SK-N-SH (cell line): ENCODE measurements at regions not wholly inside any gene's neighbourhood (a gene's known extent, or its start where the extent isn't known, plus 50 kb on each side); places are given as distances from the start of the nearest gene placed in this dataset.

Experiments
- CTCF ChIA-PET: fragments of 300-600, 350-600 bp; formaldehyde crosslinking; extraction: SDS; loops from one replicate; lab custom pipeline; 2021; lab: Yijun Ruan, JAX
- POLR2A ChIA-PET: fragments of 350-600 bp; sonication (Branson Sonifier 250); formaldehyde crosslinking; extraction: SDS; loops from one replicate; lab custom pipeline; 2020; ENCODE audit warnings: antibody characterized with exemption, inconsistent platforms; lab: Yijun Ruan, JAX
- DNase-seq: peaks from one replicate; pipeline ENCODE4 v3.0.0; 2012
- H2AFZ ChIP-seq: fragments of 200-600 bp; sonication (generic); 2 replicates; pipeline ENCODE4 v1.8.1; 2016; ENCODE audit warnings: antibody characterized with exemption, mild to moderate bottlenecking, low read depth
- H3F3A ChIP-seq: fragments of 200-600 bp; sonication (generic); replicated peaks from 2 replicates; pipeline ENCODE3; 2016; ENCODE audit warnings: antibody characterized with exemption, mild to moderate bottlenecking; ENCODE audit not compliant: insufficient read depth
- H3K27ac ChIP-seq, 2 experiments: fragments of 200-500 bp in 1 of 2; fragments of 200-600 bp in 1 of 2; sonication (Bioruptor generic) in 1 of 2; sonication (generic), shearing (Covaris generic) in 1 of 2; 2 replicates each; pipeline versions ENCODE4 v1.5.1 to v1.6.1; 2014 to 2016; ENCODE audit warnings: low read depth in 2 of 2, inconsistent platforms in 1 of 2, low read length in 1 of 2, mild to moderate bottlenecking in 1 of 2, mixed read lengths in 1 of 2
- H3K27me3 ChIP-seq: fragments of 200-600 bp; sonication (generic), shearing (Covaris generic); 2 replicates; pipeline ENCODE4 v1.6.1; 2016; ENCODE audit warnings: mixed run types; ENCODE audit not compliant: insufficient read depth
- H3K36me3 ChIP-seq, 2 experiments: fragments of 200-500 bp in 1 of 2; fragments of 200-600 bp in 1 of 2; sonication (Bioruptor generic) in 1 of 2; sonication (generic) in 1 of 2; replicated peaks in 1 of 2; 2 replicates each; pipeline versions ENCODE3 to v1.5.1; 2014 to 2016; ENCODE audit warnings: low read length in 1 of 2, mild to moderate bottlenecking in 1 of 2; ENCODE audit not compliant: insufficient read depth in 2 of 2, control insufficient read depth in 1 of 2
- H3K4me1 ChIP-seq, 2 experiments: fragments of 200-500 bp in 1 of 2; fragments of 200-600 bp in 1 of 2; sonication (Bioruptor generic) in 1 of 2; sonication (generic), shearing (Covaris generic) in 1 of 2; 2 replicates each; pipeline versions ENCODE4 v1.5.1 to v1.6.1; 2014 to 2016; ENCODE audit warnings: low read depth in 1 of 2, low read length in 1 of 2, mixed run types in 1 of 2; ENCODE audit not compliant: insufficient read depth in 2 of 2, control insufficient read depth in 1 of 2
- H3K4me2 ChIP-seq: fragments of 200-600 bp; sonication (generic), shearing (Covaris generic); 2 replicates; pipeline ENCODE4 v1.6.1; 2017; ENCODE audit warnings: mixed run types
- H3K4me3 ChIP-seq, 2 experiments: fragments of 200-500 bp in 1 of 2; fragments of 200-600 bp in 1 of 2; sonication (Bioruptor generic) in 1 of 2; sonication (generic), shearing (Covaris generic) in 1 of 2; 2 replicates each; pipeline versions ENCODE4 v1.5.1 to v1.8.1; 2014 to 2016; ENCODE audit warnings: low read depth in 2 of 2, inconsistent platforms in 1 of 2, low read length in 1 of 2, mild to moderate bottlenecking in 1 of 2, mixed read lengths in 1 of 2, moderate library complexity in 1 of 2
- H3K79me2 ChIP-seq: fragments of 200-600 bp; sonication (generic); 2 replicates; pipeline ENCODE4 v1.8.1; 2017; ENCODE audit warnings: mild to moderate bottlenecking; ENCODE audit not compliant: insufficient read depth
- H3K9ac ChIP-seq: fragments of 200-600 bp; sonication (generic); 2 replicates; pipeline ENCODE4 v1.6.1; 2017; ENCODE audit warnings: mixed run types
- H3K9me2 ChIP-seq: fragments of 200-600 bp; sonication (generic); 2 replicates; pipeline ENCODE4 v1.6.1; 2017; ENCODE audit warnings: mixed run types
- H3K9me3 ChIP-seq: fragments of 200-600 bp; sonication (generic); 2 replicates; pipeline ENCODE4 v1.6.1; 2017; ENCODE audit warnings: mixed run types, mild to moderate bottlenecking, moderate library complexity
- H4K20me1 ChIP-seq: fragments of 200-600 bp; sonication (generic); 2 replicates; pipeline ENCODE4 v1.6.1; 2017; ENCODE audit warnings: mild to moderate bottlenecking, mixed run types; ENCODE audit not compliant: insufficient read depth
- CHD2 ChIP-seq: fragments of 150-350 bp; IDR thresholded peaks from 2 replicates; pipeline ENCODE4 v1.6.1; 2018; ENCODE audit warnings: low read length; ENCODE audit not compliant: partially characterized antibody
- EP300 ChIP-seq, 2 experiments: IDR thresholded peaks; 2 replicates each; pipeline versions ENCODE4 v1.4.0 to v1.6.1; 2012; ENCODE audit warnings: borderline replicate concordance in 1 of 2, low read depth in 1 of 2, low read length in 1 of 2
- FOSL2 ChIP-seq: IDR thresholded peaks from 2 replicates; pipeline ENCODE4 v1.4.0; 2012; ENCODE audit warnings: low read depth, mild to moderate bottlenecking, moderate library complexity, borderline replicate concordance
- FOXJ3 ChIP-seq: sonication (generic); formaldehyde crosslinking; IDR thresholded peaks from 2 replicates; pipeline ENCODE4 v1.5.1; 2020; ENCODE audit warnings: mild to moderate bottlenecking, missing genetic modification reagents
- GATA2 ChIP-seq: sonication (generic); formaldehyde crosslinking; IDR thresholded peaks from 2 replicates; pipeline ENCODE4 v1.5.0; 2020; ENCODE audit warnings: mild to moderate bottlenecking, missing genetic modification reagents
- JUND ChIP-seq: IDR thresholded peaks from 2 replicates; pipeline ENCODE4 v1.4.0; 2012
- MEF2A ChIP-seq: IDR thresholded peaks from 2 replicates; pipeline ENCODE4 v1.4.0; 2012; ENCODE audit warnings: low read depth, borderline replicate concordance
- NFIC ChIP-seq: IDR thresholded peaks from 2 replicates; pipeline ENCODE4 v1.4.0; 2012; ENCODE audit warnings: borderline replicate concordance
- NRF1 ChIP-seq: IDR thresholded peaks from 2 replicates; pipeline ENCODE4 v1.6.1; 2012; ENCODE audit warnings: low read depth, mild to moderate bottlenecking, low read length
- POLR2AphosphoS5 ChIP-seq: IDR thresholded peaks from 2 replicates; pipeline ENCODE4 v1.6.1; 2012; ENCODE audit warnings: low read depth, low read length
- REST ChIP-seq: IDR thresholded peaks from 2 replicates; pipeline ENCODE4 v1.6.1; 2012; ENCODE audit warnings: mild to moderate bottlenecking, low read depth, low read length, moderate library complexity
- RFX5 ChIP-seq: IDR thresholded peaks from 2 replicates; pipeline ENCODE4 v1.6.1; 2012; ENCODE audit warnings: mild to moderate bottlenecking, improper control_type of control experiment, low read length
- RXRA ChIP-seq: IDR thresholded peaks from 2 replicates; pipeline ENCODE4 v1.4.0; 2012; ENCODE audit warnings: low read depth, mild to moderate bottlenecking, borderline replicate concordance
- SIN3A ChIP-seq: IDR thresholded peaks from 2 replicates; pipeline ENCODE4 v1.6.1; 2012; ENCODE audit warnings: low read depth, mild to moderate bottlenecking, low read length, moderate library complexity, borderline replicate concordance
- TCF12 ChIP-seq: IDR thresholded peaks from 2 replicates; pipeline ENCODE4 v1.4.0; 2012
- TEAD4 ChIP-seq: IDR thresholded peaks from 2 replicates; pipeline ENCODE4 v1.4.0; 2012; ENCODE audit warnings: mild to moderate bottlenecking, borderline replicate concordance; ENCODE audit not compliant: insufficient read depth
- YY1 ChIP-seq: IDR thresholded peaks from 2 replicates; pipeline ENCODE4 v1.4.0; 2012; ENCODE audit warnings: low read depth, mild to moderate bottlenecking
- WGBS: methylation state at CpG from one replicate; pipeline ENCODE4 v1.1.6; 2017; ENCODE audit warnings: low lambda C conversion rate; 5-methylcytosine and 5-hydroxymethylcytosine counted together
- TF ChIP-seq, protein P1 (sequence below): IDR thresholded peaks from 2 replicates; pipeline ENCODE4; 2012
- TF ChIP-seq, protein P2 (sequence below): IDR thresholded peaks from 2 replicates; pipeline ENCODE4 v1.4.0; 2012; ENCODE audit warnings: low read depth, borderline replicate concordance

DNA sequence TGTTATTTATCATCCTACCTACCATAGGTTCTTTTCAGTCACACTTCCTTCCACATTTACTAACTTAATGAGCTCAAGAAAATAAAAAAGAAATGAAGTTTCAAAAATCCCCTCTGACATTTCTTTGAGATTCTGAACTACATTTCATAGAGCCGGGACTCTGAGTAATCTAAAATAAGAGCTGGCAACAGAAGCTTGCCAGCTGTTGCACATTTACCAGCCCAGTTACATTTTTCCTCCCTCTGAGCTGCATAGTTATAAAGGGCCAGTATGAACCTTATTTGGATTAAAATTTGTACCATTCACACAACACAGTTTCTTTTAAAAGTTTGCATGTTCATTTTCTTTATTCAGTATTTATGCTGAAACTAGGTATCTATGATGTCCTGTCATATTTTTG, 119.5 kb upstream of the CAV2 start:
- Histone ChIP-seq H3F3A (peaks cover 9% of the 10 kb centered on the region), H2AFZ (no peak overlapping the region), H3K9me2 (no peaks in the 10 kb centered on the region), H3K4me3 (no peak overlapping the region)
- no peak for DNase-seq
- TF ChIP-seq REST (no peak), NRF1 (no peak), CHD2 (no peak), TCF12 (peak; percentile 59), NFIC (no peak)
- TF ChIP-seq, all 33 proteins: peak for 1
- no peak overlapping the region for H3K27ac ChIP-seq
- H3K27me3 ChIP-seq: no peaks in the 10 kb centered on the region
- WGBS: 13% methylated on average over 1 of the region's 1 CpG
- no peak overlapping the region for H3K9ac ChIP-seq
- no peaks in the 10 kb centered on the region for H4K20me1 ChIP-seq
- H3K4me1 ChIP-seq: 0 out of 4 replicates have a peak, but pooled peaks cover 0 to 5% of the 10 kb centered on the region in 2 experiments
- H3K4me2 ChIP-seq: no peak overlapping the region
- no peaks in the 10 kb centered on the region for H3K36me3 ChIP-seq
- ChIA-PET CTCF (interaction anchor here (1.2 to 2.0 kb wide), 2 partner anchors 13 to 15 kb away, joined by 5 read pairs; no protein-coding TSS in a partner anchor), POLR2A (no interaction called here)
- no peaks in the 10 kb centered on the region for H3K9me3 ChIP-seq
- no peaks in the 10 kb centered on the region for H3K79me2 ChIP-seq

- H3K79me2 ChIP-seq: no peaks in the 10 kb centered on the region
- H3K27me3 ChIP-seq: no peaks in the 10 kb centered on the region
- no peak overlapping the region for H3K27ac ChIP-seq
- H3K9me3 ChIP-seq: no peaks in the 10 kb centered on the region
- H4K20me1 ChIP-seq: no peaks in the 10 kb centered on the region
- no peak for DNase-seq
- CTCF ChIA-PET: no interaction called here
- 44% methylated on average over 1 of the region's 1 CpG for WGBS
- H3K9ac ChIP-seq: no peak overlapping the region
- 0 out of 4 replicates have a peak, but pooled peaks cover 0 to 5% of the 10 kb centered on the region in 2 experiments for H3K4me1 ChIP-seq
- peaks cover 9% of the 10 kb centered on the region for H3F3A ChIP-seq
- POLR2A ChIA-PET: no interaction called here
- H3K4me2 ChIP-seq: no peak overlapping the region
- H2AFZ ChIP-seq: no peak overlapping the region
- no peaks in the 10 kb centered on the region for H3K9me2 ChIP-seq
- no peak overlapping the region for H3K4me3 ChIP-seq
- H3K36me3 ChIP-seq: no peaks in the 10 kb centered on the region
- no peak for TF ChIP-seq FOXJ3 (CRISPR knock-in tag)
- TF ChIP-seq REST: no peak
- TF ChIP-seq SIN3A: no peak
- TF ChIP-seq RXRA: no peak
- no peak for TF ChIP-seq YY1
- TF ChIP-seq, protein P1, sequence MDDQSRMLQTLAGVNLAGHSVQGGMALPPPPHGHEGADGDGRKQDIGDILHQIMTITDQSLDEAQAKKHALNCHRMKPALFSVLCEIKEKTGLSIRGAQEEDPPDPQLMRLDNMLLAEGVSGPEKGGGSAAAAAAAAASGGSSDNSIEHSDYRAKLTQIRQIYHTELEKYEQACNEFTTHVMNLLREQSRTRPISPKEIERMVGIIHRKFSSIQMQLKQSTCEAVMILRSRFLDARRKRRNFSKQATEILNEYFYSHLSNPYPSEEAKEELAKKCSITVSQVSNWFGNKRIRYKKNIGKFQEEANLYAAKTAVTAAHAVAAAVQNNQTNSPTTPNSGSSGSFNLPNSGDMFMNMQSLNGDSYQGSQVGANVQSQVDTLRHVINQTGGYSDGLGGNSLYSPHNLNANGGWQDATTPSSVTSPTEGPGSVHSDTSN: no peak
- TF ChIP-seq RFX5: no peak
- TF ChIP-seq, protein P2, sequence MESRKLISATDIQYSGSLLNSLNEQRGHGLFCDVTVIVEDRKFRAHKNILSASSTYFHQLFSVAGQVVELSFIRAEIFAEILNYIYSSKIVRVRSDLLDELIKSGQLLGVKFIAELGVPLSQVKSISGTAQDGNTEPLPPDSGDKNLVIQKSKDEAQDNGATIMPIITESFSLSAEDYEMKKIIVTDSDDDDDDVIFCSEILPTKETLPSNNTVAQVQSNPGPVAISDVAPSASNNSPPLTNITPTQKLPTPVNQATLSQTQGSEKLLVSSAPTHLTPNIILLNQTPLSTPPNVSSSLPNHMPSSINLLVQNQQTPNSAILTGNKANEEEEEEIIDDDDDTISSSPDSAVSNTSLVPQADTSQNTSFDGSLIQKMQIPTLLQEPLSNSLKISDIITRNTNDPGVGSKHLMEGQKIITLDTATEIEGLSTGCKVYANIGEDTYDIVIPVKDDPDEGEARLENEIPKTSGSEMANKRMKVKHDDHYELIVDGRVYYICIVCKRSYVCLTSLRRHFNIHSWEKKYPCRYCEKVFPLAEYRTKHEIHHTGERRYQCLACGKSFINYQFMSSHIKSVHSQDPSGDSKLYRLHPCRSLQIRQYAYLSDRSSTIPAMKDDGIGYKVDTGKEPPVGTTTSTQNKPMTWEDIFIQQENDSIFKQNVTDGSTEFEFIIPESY: no peak
- TF ChIP-seq MEF2A: no peak
- TF ChIP-seq FOSL2: no peak
- TF ChIP-seq JUND: no peak
- TF ChIP-seq TEAD4: no peak
- TF ChIP-seq POLR2AphosphoS5: no peak
- TF ChIP-seq EP300 (IDR thresholded peaks at IDR 0.05; ENCODE audit: borderline replicate concordance in 1 of 2, low read depth in 1 of 2, low read length in 1 of 2): no peak
- no peak for TF ChIP-seq GATA2
These were observed 117.2 kb upstream of the CAV2 start for GRCh38 chr7:116382375-116382774.
